Mucosa of rectum (tissue), 2 donors: ENCODE measurements at regions not wholly inside any gene's neighbourhood (a gene's known extent, or its start where the extent isn't known, plus 50 kb on each side); places are given as distances from the start of the nearest gene placed in this dataset.

Experiments
- H3K27ac ChIP-seq, 2 donors: one replicate each; pipeline ENCODE4 v1.7.0; 2013; ENCODE audit warnings: inconsistent platforms in 2 of 2, low read depth in 2 of 2, low read length in 2 of 2
- H3K27me3 ChIP-seq, 2 donors: one replicate each; pipeline ENCODE4 v1.7.0; 2013; ENCODE audit warnings: low read length in 2 of 2; ENCODE audit not compliant: control insufficient read depth in 2 of 2, insufficient read depth in 2 of 2
- H3K36me3 ChIP-seq, 2 donors: one replicate each; pipeline ENCODE4 v1.7.0; 2013; ENCODE audit warnings: low read length in 2 of 2; ENCODE audit not compliant: control insufficient read depth in 2 of 2, insufficient read depth in 2 of 2
- H3K4me1 ChIP-seq, 2 donors: one replicate each; pipeline ENCODE4 v1.7.0; 2013; ENCODE audit warnings: low read length in 2 of 2, mild to moderate bottlenecking in 1 of 2; ENCODE audit not compliant: control insufficient read depth in 2 of 2, insufficient read depth in 2 of 2
- H3K4me3 ChIP-seq, 2 donors: one replicate each; pipeline ENCODE4 v1.7.0; 2013; ENCODE audit warnings: low read length in 2 of 2
- H3K9ac ChIP-seq, 2 donors: one replicate each; pipeline ENCODE4 v1.7.0; 2013; ENCODE audit warnings: low read length in 2 of 2, low read depth in 1 of 2, mild to moderate bottlenecking in 1 of 2
- H3K9me3 ChIP-seq, 2 donors: one replicate each; pipeline ENCODE4 v1.7.0; 2013; ENCODE audit warnings: low read length in 2 of 2; ENCODE audit not compliant: control insufficient read depth in 2 of 2
- donor health status: healthy.
- donor health status: Normal muscosa, but diverticular disease.

GRCh38 chr7:46156086-46156485, 235.0 kb upstream of the IGFBP3 start:
- Histone ChIP-seq H3K9ac (no peak overlapping the region), H3K4me1 (peaks cover 0 to 5% of the 10 kb centered on the region in 2 donors), H3K27ac (no peak overlapping the region), H3K9me3 (no peaks in the 10 kb centered on the region), H3K4me3 (no peak overlapping the region), H3K27me3 (no peaks in the 10 kb centered on the region), H3K36me3 (no peaks in the 10 kb centered on the region)

- peak overlapping the region in 1 of 2 donors; percentile 51 for H3K27ac ChIP-seq
- H3K4me1 ChIP-seq: peaks cover 0 to 5% of the 10 kb centered on the region in 2 donors
- no peak overlapping the region for H3K9ac ChIP-seq
Observed at GRCh38 chr7:46155367-46155766, 234.3 kb upstream of the IGFBP3 start.

GRCh38 chr7:46153951-46154787, 233.1 kb upstream of the IGFBP3 start:
- Histone ChIP-seq H3K36me3 (no peaks in the 10 kb centered on the region), H3K9me3 (no peaks in the 10 kb centered on the region), H3K9ac (no peak overlapping the region), H3K4me1 (peaks cover 0 to 5% of the 10 kb centered on the region in 2 donors), H3K27me3 (no peaks in the 10 kb centered on the region), H3K27ac (no peak overlapping the region), H3K4me3 (no peak overlapping the region)

More at GRCh38 chr7:46155367-46155766, 234.3 kb upstream of the IGFBP3 start:
- no peaks in the 10 kb centered on the region for H3K9me3 ChIP-seq
- H3K4me3 ChIP-seq: no peak overlapping the region
- H3K27me3 ChIP-seq: no peaks in the 10 kb centered on the region
- H3K36me3 ChIP-seq: no peaks in the 10 kb centered on the region

GRCh38 chr7:46153583-46153950, 232.5 kb upstream of the IGFBP3 start:
- no peaks in the 10 kb centered on the region for H3K9me3 ChIP-seq
- H3K4me3 ChIP-seq: no peak overlapping the region
- no peak overlapping the region for H3K27ac ChIP-seq
- H3K4me1 ChIP-seq: peaks cover 0 to 5% of the 10 kb centered on the region in 2 donors
- H3K27me3 ChIP-seq: no peaks in the 10 kb centered on the region
- H3K9ac ChIP-seq: no peak overlapping the region
- no peaks in the 10 kb centered on the region for H3K36me3 ChIP-seq

- Histone ChIP-seq H3K36me3 (no peaks in the 10 kb centered on the region), H3K27ac (no peak overlapping the region), H3K4me1 (peaks cover 0 to 5% of the 10 kb centered on the region in 2 donors), H3K4me3 (no peak overlapping the region), H3K27me3 (no peaks in the 10 kb centered on the region), H3K9me3 (no peaks in the 10 kb centered on the region), H3K9ac (no peak overlapping the region)
Observed at GRCh38 chr7:46152696-46153095, 231.6 kb upstream of the IGFBP3 start.

GRCh38 chr7:46150721-46151120, 229.6 kb upstream of the IGFBP3 start:
- H3K36me3 ChIP-seq: no peaks in the 10 kb centered on the region
- H3K4me1 ChIP-seq: peaks cover 0 to 5% of the 10 kb centered on the region in 2 donors
- H3K4me3 ChIP-seq: no peak overlapping the region
- no peaks in the 10 kb centered on the region for H3K9me3 ChIP-seq
- H3K27ac ChIP-seq: no peak overlapping the region
- no peaks in the 10 kb centered on the region for H3K27me3 ChIP-seq
- H3K9ac ChIP-seq: no peak overlapping the region

GRCh38 chr7:46150202-46150601, 229.1 kb upstream of the IGFBP3 start:
- Histone ChIP-seq H3K27ac (no peak overlapping the region), H3K9me3 (no peaks in the 10 kb centered on the region), H3K36me3 (no peaks in the 10 kb centered on the region), H3K9ac (no peak overlapping the region), H3K4me1 (peaks cover 0 to 4% of the 10 kb centered on the region in 2 donors), H3K27me3 (no peaks in the 10 kb centered on the region), H3K4me3 (no peak overlapping the region)

- Histone ChIP-seq H3K4me3 (no peak overlapping the region), H3K9ac (no peak overlapping the region), H3K27ac (no peak overlapping the region), H3K9me3 (no peaks in the 10 kb centered on the region), H3K4me1 (no peaks in the 10 kb centered on the region), H3K36me3 (no peaks in the 10 kb centered on the region), H3K27me3 (no peaks in the 10 kb centered on the region)
Observed at GRCh38 chr7:46147871-46148270, 226.8 kb upstream of the IGFBP3 start.

GRCh38 chr7:46146454-46147255, 225.6 kb upstream of the IGFBP3 start:
- Histone ChIP-seq H3K9ac (no peak overlapping the region), H3K9me3 (no peaks in the 10 kb centered on the region), H3K27ac (no peak overlapping the region), H3K27me3 (no peaks in the 10 kb centered on the region), H3K4me3 (no peak overlapping the region), H3K4me1 (no peaks in the 10 kb centered on the region), H3K36me3 (no peaks in the 10 kb centered on the region)

- no peaks in the 10 kb centered on the region for H3K4me1 ChIP-seq
- H3K27me3 ChIP-seq: no peaks in the 10 kb centered on the region
- H3K36me3 ChIP-seq: no peaks in the 10 kb centered on the region
- no peaks in the 10 kb centered on the region for H3K9me3 ChIP-seq
- H3K9ac ChIP-seq: no peak overlapping the region
- H3K27ac ChIP-seq: no peak overlapping the region
- H3K4me3 ChIP-seq: no peak overlapping the region
Observed at GRCh38 chr7:46145412-46145811, 224.3 kb upstream of the IGFBP3 start.
